ENCODE measurements at regions not wholly inside any gene's neighbourhood (a gene's known extent, or its start where the extent isn't known, plus 50 kb on each side); places are given as distances from the start of the nearest gene placed in this dataset.

DNA sequence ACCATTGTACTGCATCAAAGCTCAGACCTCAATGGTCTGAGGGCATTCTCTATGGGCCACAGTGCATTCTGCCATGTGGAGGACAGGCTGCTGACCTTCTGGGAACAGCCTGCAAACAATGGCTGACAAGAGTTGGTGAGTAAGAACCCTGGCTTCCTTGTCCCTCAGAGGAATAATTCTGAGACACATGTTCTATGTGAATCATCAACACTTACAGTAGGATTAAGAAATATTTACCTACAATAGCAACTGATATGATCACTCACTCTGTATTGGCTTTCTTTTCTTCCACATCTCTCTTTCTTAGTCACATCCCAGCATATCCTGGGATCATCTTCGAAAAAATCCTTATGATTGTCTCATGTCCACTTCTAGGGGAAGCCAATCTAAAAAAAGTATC lies 306.5 kb upstream of the ITGA1 start:
- ChIA-PET POLR2A (ENCODE audit: unreplicated experiment) (no interaction called here), CTCF (no interaction called here)
- Histone ChIP-seq H3K27ac (ENCODE audit: low read length) (no peak overlapping the region), H3K79me2 (ENCODE audit: low read length) (no peaks in the 10 kb centered on the region), H3K4me1 (ENCODE audit: insufficient read depth, low read length) (no peaks in the 10 kb centered on the region), H3F3A (ENCODE audit: low read length, unreplicated experiment) (no peaks in the 10 kb centered on the region), H3K27me3 (ENCODE audit: low read length) (peaks cover 8% of the 10 kb centered on the region; the same call in 1 of the 2 replicates), H3K9ac (ENCODE audit: low read length) (no peak overlapping the region), H3K36me3 (ENCODE audit: low read depth, low read length) (no peaks in the 10 kb centered on the region), H3K9me2 (replicated peaks; ENCODE audit: low read length) (no peaks in the 10 kb centered on the region), H2AFZ (ENCODE audit: low read length) (no peak overlapping the region), H3K4me2 (ENCODE audit: low read length) (no peak overlapping the region), H4K20me1 (ENCODE audit: low read length) (no peaks in the 10 kb centered on the region), H3K4me3 (ENCODE audit: low read length) (no peak overlapping the region), H3K9me3 (ENCODE audit: low read length) (no peaks in the 10 kb centered on the region)
- intact Hi-C loops (cut with micrococcal nuclease) = no loop called here
- BruUV-seq (replicated peaks) = no TSS peak
- TF ChIP-seq, protein P1, sequence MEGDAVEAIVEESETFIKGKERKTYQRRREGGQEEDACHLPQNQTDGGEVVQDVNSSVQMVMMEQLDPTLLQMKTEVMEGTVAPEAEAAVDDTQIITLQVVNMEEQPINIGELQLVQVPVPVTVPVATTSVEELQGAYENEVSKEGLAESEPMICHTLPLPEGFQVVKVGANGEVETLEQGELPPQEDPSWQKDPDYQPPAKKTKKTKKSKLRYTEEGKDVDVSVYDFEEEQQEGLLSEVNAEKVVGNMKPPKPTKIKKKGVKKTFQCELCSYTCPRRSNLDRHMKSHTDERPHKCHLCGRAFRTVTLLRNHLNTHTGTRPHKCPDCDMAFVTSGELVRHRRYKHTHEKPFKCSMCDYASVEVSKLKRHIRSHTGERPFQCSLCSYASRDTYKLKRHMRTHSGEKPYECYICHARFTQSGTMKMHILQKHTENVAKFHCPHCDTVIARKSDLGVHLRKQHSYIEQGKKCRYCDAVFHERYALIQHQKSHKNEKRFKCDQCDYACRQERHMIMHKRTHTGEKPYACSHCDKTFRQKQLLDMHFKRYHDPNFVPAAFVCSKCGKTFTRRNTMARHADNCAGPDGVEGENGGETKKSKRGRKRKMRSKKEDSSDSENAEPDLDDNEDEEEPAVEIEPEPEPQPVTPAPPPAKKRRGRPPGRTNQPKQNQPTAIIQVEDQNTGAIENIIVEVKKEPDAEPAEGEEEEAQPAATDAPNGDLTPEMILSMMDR (conservative IDR thresholded peaks at IDR 0.05; ENCODE audit: low read depth, low read length) = no peak
- no peak for TF ChIP-seq EZH2 (IDR thresholded peaks at IDR 0.05; ENCODE audit: low read length, unreplicated experiment)
- no peak for TF ChIP-seq EZH2phosphoT487 (IDR thresholded peaks at IDR 0.05; ENCODE audit: borderline replicate concordance, low read length)
- no peak for ATAC-seq
- DNase-seq = no peak

DNA sequence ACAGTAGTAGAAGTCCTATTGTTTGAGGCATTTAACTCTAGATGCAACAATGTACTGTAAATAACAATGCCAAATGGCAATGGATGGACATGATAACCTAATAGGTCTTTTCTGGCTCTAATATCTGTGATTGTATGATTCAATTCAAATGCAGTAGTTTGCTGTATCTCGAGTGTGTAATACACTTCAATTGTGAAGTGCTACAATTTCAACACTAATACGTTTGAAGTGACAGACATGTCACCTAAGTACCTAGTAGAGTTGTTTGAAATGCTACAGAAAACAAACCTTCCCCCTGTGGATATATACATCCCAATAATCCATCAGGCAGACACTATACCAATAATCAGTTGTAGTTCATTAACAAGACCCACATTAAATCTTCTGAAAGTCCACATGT lies 305.9 kb upstream of the ITGA1 start:
- intact Hi-C loops (cut with micrococcal nuclease) = no loop called here
- Histone ChIP-seq H3K36me3 (ENCODE audit: low read depth, low read length) (no peaks in the 10 kb centered on the region), H2AFZ (ENCODE audit: low read length) (no peak overlapping the region), H3K4me1 (ENCODE audit: insufficient read depth, low read length) (no peaks in the 10 kb centered on the region), H3K79me2 (ENCODE audit: low read length) (no peaks in the 10 kb centered on the region), H3F3A (ENCODE audit: low read length, unreplicated experiment) (no peaks in the 10 kb centered on the region), H4K20me1 (ENCODE audit: low read length) (no peaks in the 10 kb centered on the region), H3K4me3 (ENCODE audit: low read length) (no peak overlapping the region), H3K27me3 (ENCODE audit: low read length) (peaks cover 8% of the 10 kb centered on the region; the same call in 1 of the 2 replicates), H3K27ac (ENCODE audit: low read length) (no peak overlapping the region), H3K9me3 (ENCODE audit: low read length) (no peaks in the 10 kb centered on the region), H3K9ac (ENCODE audit: low read length) (no peak overlapping the region), H3K4me2 (ENCODE audit: low read length) (no peak overlapping the region), H3K9me2 (replicated peaks; ENCODE audit: low read length) (no peaks in the 10 kb centered on the region)
- TF ChIP-seq, protein P1 (conservative IDR thresholded peaks at IDR 0.05; ENCODE audit: low read depth, low read length) = no peak
- TF ChIP-seq EZH2phosphoT487 (IDR thresholded peaks at IDR 0.05; ENCODE audit: borderline replicate concordance, low read length) (no peak), EZH2 (IDR thresholded peaks at IDR 0.05; ENCODE audit: low read length, unreplicated experiment) (no peak)
- BruUV-seq (replicated peaks) = no TSS peak
- ATAC-seq = no peak
- ChIA-PET POLR2A (ENCODE audit: unreplicated experiment) (no interaction called here), CTCF (no interaction called here)
- no peak for DNase-seq

DNA sequence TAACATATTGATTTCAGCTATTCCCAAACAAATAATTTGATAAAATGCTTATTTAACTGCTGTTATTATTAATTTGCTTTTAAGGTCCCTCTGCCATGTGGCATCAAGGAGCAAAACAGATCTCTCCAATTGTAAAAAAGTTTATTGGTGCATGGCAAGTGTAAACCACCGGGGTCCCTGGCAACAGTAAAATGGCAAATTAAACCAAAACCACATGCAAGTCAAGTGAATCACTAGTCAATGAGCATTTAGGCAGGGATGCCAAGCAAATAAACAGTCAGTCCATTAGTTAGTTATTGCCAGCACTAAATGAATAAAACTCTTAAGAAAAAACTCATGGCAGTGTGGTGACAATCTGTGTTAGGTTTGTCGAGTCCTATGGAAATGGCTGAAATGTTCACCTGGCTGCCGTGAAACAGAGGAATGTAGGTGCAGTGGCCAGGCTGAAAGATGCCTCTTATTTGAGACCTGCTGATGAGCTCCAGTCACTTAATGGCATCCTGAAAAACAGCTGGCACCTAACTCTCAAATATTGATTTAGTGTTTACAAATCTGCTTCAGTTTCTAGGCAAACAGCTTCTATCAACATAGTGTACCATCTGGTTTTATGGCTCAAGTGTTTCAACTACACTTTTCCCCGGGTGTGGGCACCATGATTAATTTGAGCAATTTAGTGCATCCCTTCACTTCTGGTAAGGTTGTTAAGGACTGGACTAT lies 296.5 kb upstream of the ITGA1 start:
- H3K36me3 ChIP-seq (ENCODE audit: low read depth, low read length) = no peaks in the 10 kb centered on the region
- no peaks in the 10 kb centered on the region for H4K20me1 ChIP-seq (ENCODE audit: low read length)
- H3K27ac ChIP-seq (ENCODE audit: low read length) = no peak overlapping the region
- H3K9me3 ChIP-seq (ENCODE audit: low read length) = no peaks in the 10 kb centered on the region
- no peaks in the 10 kb centered on the region for H3K79me2 ChIP-seq (ENCODE audit: low read length)
- H3F3A ChIP-seq (ENCODE audit: low read length, unreplicated experiment) = no peaks in the 10 kb centered on the region
- no peak overlapping the region for H3K4me3 ChIP-seq (ENCODE audit: low read length)
- ChIA-PET POLR2A (ENCODE audit: unreplicated experiment) (no interaction called here), CTCF (no interaction called here)
- 0 out of 2 replicates have a peak, but pooled peaks cover 2% of the 10 kb centered on the region for H3K27me3 ChIP-seq (ENCODE audit: low read length)
- TF ChIP-seq EZH2 (IDR thresholded peaks at IDR 0.05; ENCODE audit: low read length, unreplicated experiment) = no peak
- TF ChIP-seq, protein P1 (conservative IDR thresholded peaks at IDR 0.05; ENCODE audit: low read depth, low read length) = no peak
- no peak for TF ChIP-seq EZH2phosphoT487 (IDR thresholded peaks at IDR 0.05; ENCODE audit: borderline replicate concordance, low read length)
- H3K4me2 ChIP-seq (ENCODE audit: low read length) = no peak overlapping the region
- intact Hi-C loops (cut with micrococcal nuclease) = no loop called here
- BruUV-seq (replicated peaks) = no TSS peak
- no peak for DNase-seq
- no peaks in the 10 kb centered on the region for H3K9me2 ChIP-seq (replicated peaks; ENCODE audit: low read length)
- no peak overlapping the region for H2AFZ ChIP-seq (ENCODE audit: low read length)
- no peak for ATAC-seq
- no peak overlapping the region for H3K9ac ChIP-seq (ENCODE audit: low read length)
- no peaks in the 10 kb centered on the region for H3K4me1 ChIP-seq (ENCODE audit: insufficient read depth, low read length)

Data from PC-3 (cell line).